Fibroblast of mammary gland (primary cell): ENCODE measurements at regions not wholly inside any gene's neighbourhood (a gene's known extent, or its start where the extent isn't known, plus 50 kb on each side); places are given as distances from the start of the nearest gene placed in this dataset.

ENCODE experiments used
- DNase-seq: peaks from one replicate; pipeline ENCODE4 v3.0.0-alpha.2; 2010; ENCODE audit warnings: low read depth
- H3K4me3 ChIP-seq: 2 replicates; pipeline ENCODE4 v1.5.1; 2011; ENCODE audit warnings: low read depth, mild to moderate bottlenecking, low read length, moderate library complexity; ENCODE audit not compliant: control insufficient read depth
- CTCF ChIP-seq: conservative IDR thresholded peaks from 2 replicates; pipeline ENCODE4 v1.5.1; 2011; ENCODE audit warnings: low read depth, low read length, inconsistent platforms; ENCODE audit not compliant: control insufficient read depth, insufficient read depth

GRCh38 chr20:56922497-56922896 lies 293.4 kb downstream of the TFAP2C start:
- no peak overlapping the region for H3K4me3 ChIP-seq
- no peak for TF ChIP-seq CTCF
- DNase-seq = no peak

- no peak overlapping the region for H3K4me3 ChIP-seq
- no peak for DNase-seq
- no peak for TF ChIP-seq CTCF
Measured at GRCh38 chr20:56924292-56925081, 295.4 kb downstream of the TFAP2C start.

GRCh38 chr20:56925082-56925830 lies 296.1 kb downstream of the TFAP2C start:
- H3K4me3 ChIP-seq = no peak overlapping the region
- no peak for TF ChIP-seq CTCF
- DNase-seq = no peak

- H3K4me3 ChIP-seq = no peak overlapping the region
- TF ChIP-seq CTCF = no peak
- DNase-seq = no peak
Measured at GRCh38 chr20:56925831-56926170, 296.7 kb downstream of the TFAP2C start.

- no peak overlapping the region for H3K4me3 ChIP-seq
- no peak for DNase-seq
- TF ChIP-seq CTCF = no peak
Measured at GRCh38 chr20:56926501-56926900, 297.4 kb downstream of the TFAP2C start.

- H3K4me3 ChIP-seq = no peak overlapping the region
- DNase-seq = no peak
Measured at GRCh38 chr20:56927127-56927526, 298.0 kb downstream of the TFAP2C start.

More at GRCh38 chr20:56927127-56927526, 298.0 kb downstream of the TFAP2C start:
- no peak for TF ChIP-seq CTCF
